Endothelial cell of umbilical vein (primary cell): ENCODE measurements at regions not wholly inside any gene's neighbourhood (a gene's known extent, or its start where the extent isn't known, plus 50 kb on each side); places are given as distances from the start of the nearest gene placed in this dataset.

Source experiments
- CTCF ChIP-seq, 2 donors: IDR thresholded peaks; 1 replicate in 1 of 2; 2 replicates in 1 of 2; pipeline ENCODE4 v1.5.1; 2011; ENCODE audit warnings: low read length in 2 of 2, mild to moderate bottlenecking in 2 of 2, moderate library complexity in 2 of 2, control low read depth in 1 of 2, inconsistent platforms in 1 of 2, low read depth in 1 of 2; ENCODE audit not compliant: insufficient read depth in 1 of 2; ENCODE audit errors: extremely low read depth in 1 of 2
- EZH2 ChIP-seq: IDR thresholded peaks from 2 replicates; pipeline ENCODE4 v1.6.1; 2012; ENCODE audit warnings: borderline replicate concordance, low read depth, mild to moderate bottlenecking, moderate library complexity, low read length, inconsistent platforms; ENCODE audit not compliant: severe bottlenecking
- FOS ChIP-seq: IDR thresholded peaks from 2 replicates; pipeline ENCODE4 v1.6.1; 2011; ENCODE audit warnings: mild to moderate bottlenecking, low read length, moderate library complexity, borderline replicate concordance; ENCODE audit not compliant: insufficient read depth
- GATA2 ChIP-seq: IDR thresholded peaks from 2 replicates; pipeline ENCODE4 v1.7.0; 2011; ENCODE audit warnings: low read depth, mild to moderate bottlenecking, moderate library complexity, mixed read lengths, low read length; ENCODE audit not compliant: insufficient read length, insufficient read depth
- JUN ChIP-seq: IDR thresholded peaks from 2 replicates; pipeline ENCODE4 v1.6.1; 2011; ENCODE audit warnings: borderline replicate concordance, low read depth; ENCODE audit not compliant: insufficient read length, insufficient read depth
- MAX ChIP-seq: IDR thresholded peaks from 2 replicates; pipeline ENCODE4 v1.6.1; 2011; ENCODE audit not compliant: insufficient read depth, insufficient read length
- MYC ChIP-seq: IDR thresholded peaks from one replicate; pipeline ENCODE4 v1.6.1; 2011; ENCODE audit warnings: mild to moderate bottlenecking, low read depth, low read length
- POLR2A ChIP-seq: IDR thresholded peaks from 2 replicates; pipeline ENCODE4 v1.6.1; 2012; ENCODE audit warnings: low read depth, mild to moderate bottlenecking, control low read depth, low read length
- POLR2AphosphoS5 ChIP-seq: IDR thresholded peaks from 2 replicates; pipeline ENCODE4 v1.6.1; 2012; ENCODE audit warnings: low read depth, mild to moderate bottlenecking, control low read depth, low read length, moderate library complexity; ENCODE audit not compliant: insufficient read depth

GRCh38 chr18:66160007-66160406, 409.2 kb downstream of the CDH7 start:
- TF ChIP-seq CTCF (IDR thresholded peaks at IDR 0.05; ENCODE audit: extremely low read depth in 1 of 2, insufficient read depth in 1 of 2, low read depth in 1 of 2, low read length in 2 of 2) (no peak), EZH2 (no peak), POLR2A (no peak), POLR2AphosphoS5 (no peak), MYC (no peak), MAX (no peak), FOS (no peak), JUN (no peak), GATA2 (no peak)
